NCI-H146 treated with DMSO at 0.1 percent for 48 hours (cell line): ENCODE measurements at regions not wholly inside any gene's neighbourhood (a gene's known extent, or its start where the extent isn't known, plus 50 kb on each side); places are given as distances from the start of the nearest gene placed in this dataset.

Source experiments
- DNase-seq: peaks from one replicate; lab custom pipeline; 2025; ENCODE audit not compliant: unreplicated experiment; lab: John Stamatoyannopoulos, UW

- no peak for DNase-seq
These were observed 636.5 kb upstream of the PTCHD4 start for GRCh38 chr6:48747471-48747870.

- DNase-seq, result no peak
These were observed 636.0 kb upstream of the PTCHD4 start for GRCh38 chr6:48747040-48747439.

- DNase-seq, result no peak
These were observed 634.0 kb upstream of the PTCHD4 start for GRCh38 chr6:48744948-48745347.

GRCh38 chr6:48743738-48744137, 632.7 kb upstream of the PTCHD4 start:
- DNase-seq, result no peak

- DNase-seq, result no peak
These were observed 625.7 kb upstream of the PTCHD4 start for GRCh38 chr6:48736501-48737206.

GRCh38 chr6:48735846-48736245, 624.8 kb upstream of the PTCHD4 start:
- DNase-seq, result no peak

DNA sequence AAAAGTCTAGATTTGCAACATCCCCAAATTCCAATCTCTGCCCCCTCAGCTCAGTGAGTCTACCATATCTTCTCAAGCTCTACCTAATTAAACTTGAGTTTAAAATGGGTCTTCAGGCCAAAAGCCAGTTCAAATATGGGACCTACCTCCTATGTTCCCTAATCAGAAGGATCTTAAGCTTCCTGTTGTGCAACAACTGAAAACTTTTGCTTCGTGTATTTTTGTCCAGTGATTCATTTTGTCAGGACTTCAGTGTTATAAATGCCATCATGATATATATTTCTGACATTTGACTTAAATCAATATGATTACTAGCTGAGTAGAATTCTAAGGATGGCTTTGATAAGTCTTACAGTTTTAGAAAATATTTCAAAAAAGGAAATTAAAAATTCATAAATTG, 622.6 kb upstream of the PTCHD4 start:
- DNase-seq, result no peak

DNA sequence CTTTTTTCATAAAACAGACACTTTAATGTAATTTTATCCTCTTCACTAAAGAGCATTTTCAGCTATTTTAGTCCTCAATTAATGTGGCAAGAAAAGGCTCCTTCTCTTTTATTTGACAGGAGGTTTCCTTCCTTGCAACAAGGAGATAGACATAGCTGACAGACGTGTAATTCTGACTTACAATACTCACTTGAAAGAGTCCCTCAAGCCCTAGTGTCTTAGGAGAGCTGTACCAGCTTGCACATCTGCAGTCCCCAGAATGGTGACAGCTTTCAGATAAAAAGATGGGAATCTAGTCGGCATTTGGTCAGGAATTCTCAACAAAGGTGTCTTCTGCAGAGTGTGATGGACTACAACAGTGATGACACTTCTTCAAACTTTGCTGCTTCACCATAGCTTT, 603.7 kb upstream of the PTCHD4 start:
- peak; percentile 67 for DNase-seq

DNA sequence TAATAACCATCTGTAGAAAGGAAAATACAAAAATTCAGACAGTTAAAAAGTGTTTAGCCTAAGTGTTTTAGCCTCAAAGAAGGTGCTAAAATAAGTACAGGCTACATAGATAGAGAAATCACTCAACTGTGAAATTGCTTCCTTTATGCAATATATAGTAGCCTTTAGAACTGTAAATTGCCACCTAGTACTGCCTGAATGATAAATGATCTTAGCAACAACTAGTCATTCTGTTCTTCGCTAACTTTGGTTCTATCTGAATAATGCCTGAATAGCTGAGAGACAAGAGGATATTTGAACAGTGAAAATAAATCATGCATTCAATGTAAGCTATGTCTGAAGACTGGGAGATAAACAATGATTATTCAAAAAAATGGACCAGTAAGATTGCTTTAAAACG, 603.3 kb upstream of the PTCHD4 start:
- peak; percentile 97 for DNase-seq

GRCh38 chr6:48713612-48714011, 602.6 kb upstream of the PTCHD4 start:
- DNase-seq, result peak; percentile 84

DNA sequence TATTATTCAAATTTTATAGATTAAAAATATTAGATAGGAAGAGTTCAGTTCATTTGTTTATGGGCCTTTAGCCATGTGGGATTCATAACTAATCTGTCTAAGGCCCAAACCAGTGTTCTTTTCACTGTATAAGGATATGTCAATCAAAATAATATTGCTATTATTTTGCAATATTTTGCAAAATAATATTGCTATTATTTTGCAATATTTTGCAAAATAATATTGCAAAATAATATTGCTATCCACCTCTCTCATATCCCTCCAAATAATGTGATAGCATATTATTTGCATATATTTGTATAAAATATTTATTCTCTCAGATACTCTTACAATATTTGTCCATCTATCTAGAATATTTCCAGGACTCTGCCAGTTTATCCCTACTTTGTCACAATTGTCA, 595.3 kb upstream of the PTCHD4 start:
- no peak for DNase-seq

DNA sequence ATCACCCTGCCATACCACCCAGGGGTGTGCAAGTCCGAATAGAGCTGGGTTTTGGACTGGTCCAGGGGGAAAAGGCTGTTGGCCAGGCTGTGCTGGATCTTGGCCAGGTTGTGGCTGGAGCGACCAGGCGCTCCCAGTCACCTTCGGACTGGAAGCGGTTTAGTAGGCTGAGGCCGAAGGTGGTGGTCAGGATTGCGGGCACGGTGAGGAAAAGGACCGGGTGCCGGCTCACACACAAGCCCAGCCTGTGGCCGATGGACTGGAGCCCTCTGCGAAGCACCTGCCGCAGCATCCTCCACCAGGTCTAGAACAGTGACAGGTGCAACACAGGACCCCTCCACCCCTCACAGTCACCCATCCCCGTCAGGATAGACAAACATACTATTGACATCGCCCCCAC, 590.6 kb upstream of the PTCHD4 start:
- no peak for DNase-seq

DNA sequence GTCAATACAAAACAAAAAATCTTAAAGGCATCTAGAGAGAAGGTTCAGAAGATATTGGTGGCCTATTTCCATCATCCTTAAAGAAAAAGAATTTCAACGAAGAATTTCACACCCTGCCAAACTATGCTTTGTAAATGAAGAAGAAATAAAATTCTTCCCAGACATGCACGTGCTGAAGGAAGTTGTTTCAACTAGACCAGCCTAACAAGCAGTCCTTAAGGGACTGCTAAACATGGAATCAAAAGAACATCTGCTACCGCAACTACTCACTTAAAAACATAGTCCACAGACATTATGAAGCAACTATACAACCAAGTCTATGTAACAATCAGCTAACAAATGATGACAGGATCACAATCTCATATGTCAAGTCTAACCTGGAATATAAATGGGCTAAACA, 584.9 kb upstream of the PTCHD4 start:
- DNase-seq, result no peak

DNA sequence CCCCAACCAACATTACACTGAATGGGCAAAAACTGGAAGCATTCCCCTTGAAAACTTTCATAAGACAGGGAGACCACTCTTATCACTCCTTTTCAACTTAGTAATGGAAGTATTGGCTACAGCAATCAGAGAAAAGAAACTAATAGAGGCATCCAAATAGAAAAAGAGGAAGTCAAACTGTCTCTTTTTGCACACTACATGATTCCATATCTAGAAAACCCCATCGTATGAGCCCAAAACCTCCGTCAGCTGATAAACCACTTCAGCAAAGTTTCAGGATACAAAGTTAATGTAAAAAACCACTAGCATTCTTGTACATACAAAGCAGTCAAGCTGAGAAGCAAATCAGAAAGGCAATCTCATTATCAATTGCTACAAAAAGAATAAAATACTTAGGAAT, 580.4 kb upstream of the PTCHD4 start:
- DNase-seq, result no peak

DNA sequence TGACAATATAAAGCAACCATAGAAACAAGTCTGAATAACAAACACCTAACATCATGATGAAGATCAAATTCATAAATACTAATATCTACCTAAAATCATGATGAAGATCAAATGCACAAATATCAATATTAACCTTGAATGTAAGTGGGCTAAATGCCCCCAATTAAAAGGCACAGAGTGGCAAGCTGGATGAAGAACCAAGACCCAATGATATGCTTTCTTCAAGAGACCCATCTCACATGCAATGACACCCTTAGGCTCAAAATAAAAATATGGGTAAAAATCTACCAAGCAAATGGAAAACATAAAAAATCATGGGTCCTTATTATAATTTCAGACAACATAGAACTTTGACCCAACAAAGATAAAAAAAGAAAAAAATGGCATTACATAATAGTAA, 578.5 kb upstream of the PTCHD4 start:
- no peak for DNase-seq

DNA sequence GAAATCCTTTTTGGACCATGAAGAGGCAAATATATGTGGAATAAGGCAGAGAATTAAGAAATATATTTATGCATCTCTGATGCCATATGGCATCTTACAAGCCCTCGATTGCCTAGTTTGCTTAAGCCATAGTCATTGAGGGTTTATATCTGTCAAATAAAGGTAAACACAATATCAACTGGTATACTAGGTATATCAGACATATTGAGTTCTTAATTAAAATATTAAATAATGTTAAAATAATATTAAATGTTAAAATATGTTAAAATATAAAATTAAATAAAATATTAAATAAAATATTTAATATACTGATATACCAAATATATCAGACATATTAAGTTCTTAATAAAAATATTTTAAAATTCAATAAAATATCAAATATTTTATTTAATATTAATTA, 567.4 kb upstream of the PTCHD4 start:
- no peak for DNase-seq

DNA sequence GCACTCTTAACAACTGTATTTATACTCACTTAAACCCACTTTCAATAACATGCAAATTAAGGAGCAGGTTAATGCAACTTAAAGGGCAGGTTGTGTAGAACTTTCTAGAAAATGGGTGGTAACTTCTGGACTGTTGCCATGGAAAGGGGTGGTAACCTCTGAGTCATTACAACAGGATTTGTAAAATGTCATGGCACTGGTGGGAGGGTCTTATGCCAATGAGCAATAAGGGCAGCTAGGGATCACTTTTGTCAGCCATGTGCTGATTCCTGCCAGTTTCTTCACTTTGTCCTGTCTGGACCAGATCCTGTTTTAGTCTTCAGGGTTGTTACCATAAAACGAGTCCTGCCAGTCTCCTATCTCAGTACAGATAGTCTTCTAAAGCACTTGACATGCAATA, 560.5 kb upstream of the PTCHD4 start:
- no peak for DNase-seq

GRCh38 chr6:48670546-48670945, 559.5 kb upstream of the PTCHD4 start:
- DNase-seq, result no peak

DNA sequence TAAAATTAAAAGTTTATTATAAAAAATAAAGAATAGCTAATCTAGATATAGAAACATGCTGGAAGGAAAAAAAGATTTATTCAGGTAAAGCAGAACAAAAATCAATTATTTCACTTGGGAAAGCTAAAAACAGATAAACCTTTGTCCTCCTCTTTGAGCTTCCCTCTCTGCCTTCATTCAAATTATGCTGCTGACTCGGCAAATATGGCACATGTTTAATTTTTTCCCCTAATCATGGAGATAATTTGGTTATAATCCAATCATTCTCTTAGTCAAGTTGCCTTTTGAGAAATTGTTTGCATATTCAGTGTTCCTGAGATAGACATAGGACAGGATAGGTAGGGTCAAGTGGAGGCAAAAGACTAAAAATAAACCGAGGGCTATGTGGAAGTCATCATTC, 556.8 kb upstream of the PTCHD4 start:
- DNase-seq, result no peak

DNA sequence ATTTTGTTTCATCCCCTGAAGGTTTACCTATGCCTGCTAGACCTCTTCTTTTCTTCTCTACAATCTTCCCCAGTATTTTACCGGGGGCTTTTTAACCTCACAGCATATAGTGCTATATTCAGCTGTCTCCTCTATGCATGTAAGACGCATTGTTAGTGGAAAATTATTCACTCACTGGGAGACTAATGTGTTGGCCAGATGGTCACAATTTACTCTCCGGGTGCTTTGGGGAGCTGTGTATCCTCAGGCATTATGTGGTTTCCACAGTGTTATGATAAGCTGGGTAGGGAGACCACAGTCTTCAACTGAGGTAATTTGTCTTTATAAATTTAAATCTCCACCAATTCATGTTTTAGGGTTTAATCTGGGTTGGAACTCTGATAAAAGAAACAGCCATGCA, 553.8 kb upstream of the PTCHD4 start:
- DNase-seq, result peak; percentile 95

DNA sequence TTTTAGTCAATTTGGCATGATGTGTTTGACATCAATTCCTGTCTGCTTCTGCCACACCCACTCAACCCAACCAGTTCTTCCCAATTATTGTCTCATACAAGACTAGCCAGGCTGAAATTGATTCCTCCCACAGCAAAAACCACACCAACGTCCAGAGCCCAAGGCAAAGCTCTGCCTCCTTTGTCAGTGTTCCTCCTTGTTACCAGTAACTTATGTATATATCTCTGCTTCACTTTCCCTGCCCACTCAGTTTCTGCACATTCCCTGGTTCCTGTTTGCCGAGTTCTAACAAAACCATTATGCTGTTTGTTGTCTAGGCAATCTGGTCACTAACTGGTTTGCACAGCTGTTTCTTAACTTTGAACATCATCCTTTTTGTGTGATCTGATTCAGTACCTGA, 547.9 kb upstream of the PTCHD4 start:
- peak; percentile 74 for DNase-seq

GRCh38 chr6:48641544-48641943, 530.5 kb upstream of the PTCHD4 start:
- DNase-seq, result no peak

DNA sequence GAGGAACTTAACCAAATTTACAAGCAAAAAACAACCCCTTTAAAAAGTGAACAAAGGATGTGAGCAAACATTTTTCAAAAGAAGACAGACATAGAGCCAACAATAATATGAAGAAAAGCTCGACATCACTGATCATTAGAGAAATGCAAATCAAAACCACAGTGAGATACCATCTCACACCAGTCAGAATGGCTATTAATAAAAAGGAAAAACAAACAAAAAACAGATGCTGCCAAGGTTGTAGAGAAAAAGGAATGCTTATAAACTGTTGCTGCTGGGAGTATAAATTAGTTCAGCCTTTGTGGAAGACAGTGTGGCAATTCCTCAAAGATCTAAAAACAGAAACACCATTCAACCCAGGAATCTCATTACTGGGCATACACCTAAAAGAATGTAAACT, 527.8 kb upstream of the PTCHD4 start:
- peak; percentile 22 for DNase-seq

GRCh38 chr6:48630511-48630910, 519.5 kb upstream of the PTCHD4 start:
- DNase-seq, result no peak
